ENCODE measurements at regions not wholly inside any gene's neighbourhood (a gene's known extent, or its start where the extent isn't known, plus 50 kb on each side); places are given as distances from the start of the nearest gene placed in this dataset.

DNA sequence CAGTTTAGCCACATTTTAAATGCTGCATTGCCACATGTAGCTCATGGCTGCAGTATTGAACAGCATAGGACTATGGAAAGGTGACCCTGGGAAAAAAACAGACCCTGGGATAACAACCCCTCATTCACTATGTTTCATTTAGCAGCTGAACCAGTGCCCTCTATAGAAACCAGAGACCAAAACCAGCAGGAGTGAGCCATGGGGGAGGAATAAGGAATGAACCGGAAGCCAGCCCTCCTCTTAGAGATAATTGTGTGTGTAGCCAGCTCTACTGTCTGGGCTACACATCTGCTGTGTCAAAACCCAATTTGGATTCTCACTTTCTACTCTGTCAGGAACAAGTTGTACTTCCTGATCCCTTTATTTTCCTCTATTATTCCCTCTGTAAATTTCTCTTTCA, 158.5 kb upstream of the S100G start:
- DNase-seq (ENCODE audit: low spot score), result no peak

GRCh38 chrX:16496175-16496574, 153.8 kb upstream of the S100G start:
- DNase-seq (ENCODE audit: low spot score), result no peak

GRCh38 chrX:16511796-16512776, 137.9 kb upstream of the S100G start:
- no peak for DNase-seq (ENCODE audit: low spot score)

GRCh38 chrX:16516232-16516876, 133.6 kb upstream of the S100G start:
- no peak for DNase-seq (ENCODE audit: low spot score)

DNA sequence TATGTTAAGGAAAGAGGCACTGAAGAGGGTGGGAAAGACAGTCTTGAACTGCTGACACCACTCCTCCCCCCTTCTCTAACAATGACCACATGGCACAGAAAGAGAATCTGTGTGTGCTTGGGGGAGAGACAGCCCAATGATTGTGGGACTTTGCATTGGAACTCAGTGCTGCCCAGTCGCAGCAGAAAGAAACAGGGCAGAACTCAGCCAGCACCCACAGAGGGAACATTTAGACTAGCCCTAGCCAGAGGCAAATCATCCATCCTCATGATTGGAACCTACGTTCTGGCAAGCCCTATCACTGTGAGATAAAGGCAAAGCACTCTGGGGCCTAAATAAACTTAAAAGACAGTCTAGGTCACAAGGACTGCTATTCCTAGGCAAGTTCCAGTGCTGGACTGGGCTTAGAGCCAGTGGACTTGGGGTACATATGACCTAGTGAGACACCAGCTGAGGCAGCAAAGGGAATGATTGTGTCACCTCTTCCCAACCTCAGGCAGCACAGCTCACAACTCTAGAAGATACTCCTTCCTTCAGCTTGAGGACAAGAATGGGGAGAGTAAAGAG, 132.8 kb upstream of the S100G start:
- no peak for DNase-seq (ENCODE audit: low spot score)

GRCh38 chrX:16518131-16518530, 131.8 kb upstream of the S100G start:
- no peak for DNase-seq (ENCODE audit: low spot score)

DNA sequence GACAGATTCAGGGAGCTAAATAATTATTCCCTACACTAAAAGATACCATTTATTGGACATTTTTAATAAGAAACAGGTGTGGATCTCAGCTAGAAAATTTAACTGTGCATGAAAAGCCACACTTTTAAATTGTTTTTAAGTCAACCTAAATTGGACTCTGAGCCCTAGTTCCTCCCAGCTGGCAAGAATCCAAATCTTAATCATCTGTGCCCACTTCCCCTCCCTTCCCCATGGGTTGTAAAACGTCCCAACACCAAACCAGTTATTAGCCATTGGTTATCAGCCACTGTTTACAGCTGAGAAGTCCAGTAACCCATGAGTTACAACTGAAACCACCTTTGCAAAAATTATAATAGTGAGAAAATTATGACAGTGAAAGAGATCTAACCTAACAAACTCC, 125.6 kb upstream of the S100G start:
- no peak for DNase-seq (ENCODE audit: low spot score)

DNA sequence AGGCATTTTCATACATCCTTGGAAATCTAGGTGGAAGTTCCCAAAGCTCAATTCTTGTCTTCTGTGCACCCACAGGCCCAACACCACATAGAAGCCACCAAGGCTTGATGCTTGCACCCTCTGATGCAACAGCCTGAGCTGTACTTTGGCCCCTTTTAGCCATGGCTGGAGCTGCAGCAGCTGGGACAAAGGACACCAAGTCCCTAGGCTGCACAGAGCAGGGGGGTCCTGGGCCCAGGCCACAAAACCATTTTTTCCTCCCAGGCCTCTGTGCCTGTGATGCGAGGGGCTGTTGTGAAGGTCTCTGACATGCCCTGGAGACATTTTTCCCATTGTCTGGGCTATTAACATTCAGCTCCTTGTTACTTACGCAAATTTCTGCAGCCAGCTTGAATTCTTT, 124.0 kb upstream of the S100G start:
- no peak for DNase-seq (ENCODE audit: low spot score)

DNA sequence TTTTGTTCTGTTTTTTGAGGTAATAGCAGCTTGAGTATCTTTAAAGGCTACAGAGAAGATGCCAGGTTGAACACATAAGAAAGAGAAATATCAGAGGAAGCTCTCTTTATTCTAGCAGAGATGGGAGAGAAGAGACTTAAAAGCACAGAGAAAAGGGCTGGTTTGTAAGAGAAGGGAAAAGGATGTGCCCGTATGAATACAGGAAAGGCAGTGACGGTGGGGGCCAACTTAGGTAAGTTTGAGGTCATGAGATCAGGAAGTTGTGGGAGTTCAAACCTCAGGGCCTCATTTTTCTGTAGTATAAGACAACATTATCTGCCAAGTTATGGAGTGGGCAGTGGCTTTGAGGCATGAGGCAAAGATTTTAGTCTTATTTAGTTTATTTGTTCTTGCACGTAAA, 121.3 kb upstream of the S100G start:
- no peak for DNase-seq (ENCODE audit: low spot score)

Measured in A172 (cell line).